Central memory CD4-positive, alpha-beta T cell (primary cell): ENCODE measurements at regions not wholly inside any gene's neighbourhood (a gene's known extent, or its start where the extent isn't known, plus 50 kb on each side); places are given as distances from the start of the nearest gene placed in this dataset.

ENCODE experiments used
- DNase-seq: peaks from one replicate; pipeline ENCODE4 v3.0.0; 2022

DNA sequence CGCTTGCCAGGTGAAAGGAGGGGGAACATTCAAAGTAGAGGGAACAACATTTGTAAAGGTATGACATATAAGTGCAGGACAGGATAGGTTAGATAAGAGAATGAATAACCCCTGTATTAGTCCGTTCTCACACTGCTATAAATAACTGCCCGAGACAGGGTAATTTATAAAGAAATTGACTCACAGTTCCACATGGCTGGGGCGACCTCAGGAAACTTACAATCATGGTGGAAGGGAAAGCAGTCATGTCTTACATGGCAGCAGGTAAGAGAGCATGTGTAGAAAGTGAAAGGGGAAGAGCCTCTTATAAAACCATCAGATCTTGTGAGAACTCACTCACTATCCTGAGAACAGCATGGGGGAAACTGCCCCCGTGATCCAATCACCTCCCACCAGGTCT is 223.8 kb downstream of the SOX9 start:
- no peak for DNase-seq

GRCh38 chr17:72345088-72345487 is 224.3 kb downstream of the SOX9 start:
- DNase-seq = no peak

DNA sequence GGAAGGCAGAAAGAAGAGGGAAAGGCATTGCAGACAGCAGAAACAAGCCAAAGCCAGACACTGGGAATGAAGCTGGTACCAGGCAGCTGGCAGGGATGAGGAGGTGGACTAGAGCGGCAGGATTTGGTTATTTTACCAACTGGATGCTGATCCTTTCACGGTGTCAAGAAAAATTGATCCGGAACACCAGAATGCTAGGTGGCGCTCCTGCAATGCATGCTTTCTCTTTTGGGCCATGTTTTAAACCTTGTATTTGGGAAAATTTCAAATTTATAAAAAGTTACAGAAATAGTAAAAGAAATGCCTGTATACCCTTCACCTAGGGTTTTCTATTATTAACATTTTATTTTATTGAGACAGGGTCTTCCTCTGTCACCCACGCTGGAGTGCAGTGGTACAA is 224.7 kb downstream of the SOX9 start:
- DNase-seq = no peak

- no peak for DNase-seq
Measured at GRCh38 chr17:72346306-72346705, 225.5 kb downstream of the SOX9 start.

DNA sequence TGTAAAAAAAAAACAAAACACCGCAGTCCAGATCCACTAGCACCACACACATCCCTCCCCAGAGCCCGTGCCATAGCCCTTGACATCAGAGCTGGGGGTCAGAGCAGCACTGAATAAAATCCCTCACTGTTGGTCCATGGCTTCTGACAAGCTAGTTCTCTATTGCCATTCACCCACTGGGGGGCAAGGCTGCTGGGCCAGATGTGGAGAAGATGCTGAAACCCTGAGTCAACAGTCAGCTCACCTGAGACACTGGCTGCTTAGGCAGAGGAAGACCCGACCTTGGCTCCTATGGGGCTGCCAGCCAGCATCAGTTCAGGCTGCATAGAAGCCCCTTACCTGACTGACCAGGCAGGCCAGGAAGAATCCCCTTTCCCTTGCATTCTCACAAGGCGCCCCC is 228.2 kb downstream of the SOX9 start:
- DNase-seq = no peak

GRCh38 chr17:72349491-72349995 is 228.7 kb downstream of the SOX9 start:
- no peak for DNase-seq

GRCh38 chr17:72350073-72350472 is 229.3 kb downstream of the SOX9 start:
- DNase-seq = no peak

DNA sequence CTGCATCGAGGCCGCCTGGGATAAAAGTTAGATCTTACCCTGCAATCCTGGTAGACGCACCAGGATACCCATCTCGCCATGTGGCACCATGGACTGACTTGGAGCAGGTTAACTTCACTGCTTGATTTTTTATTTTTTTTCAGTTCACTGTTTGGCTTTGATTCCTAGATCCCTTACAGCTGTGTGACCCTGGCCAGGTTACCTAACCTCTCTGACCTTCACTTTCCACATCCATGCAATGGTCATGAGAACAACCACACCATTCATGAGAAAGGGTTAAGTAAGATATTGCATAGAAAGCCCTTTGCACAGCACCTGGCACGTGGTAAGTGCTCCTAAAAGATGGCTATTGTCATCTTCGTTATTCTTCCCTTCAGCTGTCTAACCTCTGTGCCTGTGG is 230.5 kb downstream of the SOX9 start:
- DNase-seq = no peak

GRCh38 chr17:72351884-72352346 is 231.1 kb downstream of the SOX9 start:
- no peak for DNase-seq

DNA sequence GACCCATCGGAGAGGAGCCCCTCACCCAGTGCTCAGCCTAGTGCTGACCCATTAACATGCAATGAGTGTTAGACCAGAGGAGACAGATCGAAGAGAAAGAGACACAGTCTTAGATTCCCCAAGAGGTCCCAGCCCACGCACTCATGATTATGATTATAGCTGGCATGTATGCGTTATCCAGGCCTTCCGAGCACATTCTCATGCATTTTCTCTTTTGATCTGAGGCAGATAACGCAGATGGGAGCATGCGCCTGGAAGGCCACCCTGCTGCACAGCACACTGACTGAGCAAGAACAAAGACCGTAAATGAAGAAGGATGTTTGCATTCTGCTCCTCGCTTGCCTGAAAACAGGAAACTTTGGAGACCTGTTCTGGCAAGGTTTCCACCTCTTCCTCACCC is 232.7 kb downstream of the SOX9 start:
- DNase-seq = no peak

- DNase-seq = no peak
Measured at GRCh38 chr17:72354071-72354470, 233.3 kb downstream of the SOX9 start.

GRCh38 chr17:72357764-72358365 is 237.0 kb downstream of the SOX9 start:
- no peak for DNase-seq

- no peak for DNase-seq
Measured at GRCh38 chr17:72358465-72358864, 237.6 kb downstream of the SOX9 start.

DNA sequence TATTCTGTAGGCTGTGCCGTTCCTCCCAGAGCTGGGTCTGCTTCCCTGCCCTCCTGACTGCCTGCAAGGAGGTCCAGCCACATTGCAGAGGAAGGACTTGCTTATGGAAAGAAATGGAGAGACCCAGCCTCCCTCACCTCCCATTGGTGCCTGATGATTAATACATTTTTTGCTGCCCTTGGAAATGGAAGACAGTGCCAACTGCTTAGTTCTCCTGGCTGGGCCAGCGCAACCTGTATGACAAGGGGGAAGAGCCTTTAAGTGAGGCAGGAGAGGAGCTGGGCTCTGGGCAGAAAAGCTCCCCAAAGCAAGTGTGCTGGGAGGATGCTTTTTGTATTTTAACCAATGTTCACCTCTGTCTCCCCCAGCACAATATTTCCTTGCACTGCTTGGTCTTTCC is 238.5 kb downstream of the SOX9 start:
- DNase-seq = no peak

- no peak for DNase-seq
Measured at GRCh38 chr17:72359811-72360210, 239.0 kb downstream of the SOX9 start.

- DNase-seq = no peak
Measured at GRCh38 chr17:72360386-72360940, 239.6 kb downstream of the SOX9 start.

- DNase-seq = no peak
Measured at GRCh38 chr17:72361892-72362291, 241.1 kb downstream of the SOX9 start.

DNA sequence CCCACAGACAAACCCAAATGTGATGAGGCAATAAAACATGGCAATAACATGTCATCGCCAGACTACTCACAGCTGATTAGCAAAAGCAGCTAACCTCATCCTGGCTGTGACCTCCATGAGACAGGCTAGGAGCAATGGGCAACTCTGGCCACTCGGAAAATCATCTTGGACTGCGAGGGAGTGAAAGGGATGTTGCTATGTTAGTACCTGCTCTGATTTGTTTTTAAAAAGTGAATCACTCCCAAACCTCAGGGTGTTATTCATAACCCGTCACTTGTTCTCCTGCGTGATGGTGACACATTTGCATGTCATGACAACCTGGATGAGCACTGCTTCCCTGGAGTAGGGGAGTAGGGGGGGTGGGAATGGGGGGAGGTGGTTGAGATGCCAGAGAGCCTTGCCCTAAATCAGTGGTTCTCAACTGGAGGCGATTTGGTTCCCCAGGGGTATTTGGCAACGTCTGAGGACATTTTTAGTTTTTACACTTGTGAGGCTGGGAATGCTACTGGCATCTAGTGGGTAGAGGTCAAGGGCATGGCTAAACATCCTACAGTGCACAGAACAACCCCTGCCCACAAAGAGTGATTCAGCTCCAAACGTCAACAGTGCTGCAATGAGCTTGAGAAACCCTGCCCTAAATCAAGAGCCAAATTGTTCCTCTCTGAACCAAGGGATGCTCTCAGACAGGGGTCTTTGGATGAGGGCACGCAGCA is 241.7 kb downstream of the SOX9 start:
- DNase-seq = no peak

DNA sequence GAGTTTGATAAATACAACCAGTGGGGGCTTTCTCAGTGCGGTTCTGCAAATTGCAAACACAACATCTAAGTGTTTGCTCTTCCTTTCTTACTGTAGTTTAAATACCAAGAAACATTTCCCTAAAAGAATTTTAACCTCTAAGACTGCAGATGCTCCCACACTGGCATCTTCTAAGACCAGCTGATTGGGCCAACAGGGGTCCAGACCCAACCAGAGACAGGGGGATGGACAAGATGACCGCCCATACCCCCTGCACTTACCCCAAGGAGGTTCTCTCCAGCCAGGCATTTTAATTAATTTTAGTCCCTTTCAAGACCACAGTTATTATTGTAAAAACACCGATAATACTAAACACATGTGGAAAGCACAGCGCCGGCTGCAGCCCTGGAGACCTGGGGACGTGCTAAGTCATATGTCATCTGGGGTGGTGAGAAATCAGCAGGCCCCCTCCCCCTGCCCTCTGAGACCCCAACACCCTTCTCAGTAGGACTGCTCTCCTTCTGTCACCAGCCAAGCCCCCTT is 242.3 kb downstream of the SOX9 start:
- DNase-seq = no peak

DNA sequence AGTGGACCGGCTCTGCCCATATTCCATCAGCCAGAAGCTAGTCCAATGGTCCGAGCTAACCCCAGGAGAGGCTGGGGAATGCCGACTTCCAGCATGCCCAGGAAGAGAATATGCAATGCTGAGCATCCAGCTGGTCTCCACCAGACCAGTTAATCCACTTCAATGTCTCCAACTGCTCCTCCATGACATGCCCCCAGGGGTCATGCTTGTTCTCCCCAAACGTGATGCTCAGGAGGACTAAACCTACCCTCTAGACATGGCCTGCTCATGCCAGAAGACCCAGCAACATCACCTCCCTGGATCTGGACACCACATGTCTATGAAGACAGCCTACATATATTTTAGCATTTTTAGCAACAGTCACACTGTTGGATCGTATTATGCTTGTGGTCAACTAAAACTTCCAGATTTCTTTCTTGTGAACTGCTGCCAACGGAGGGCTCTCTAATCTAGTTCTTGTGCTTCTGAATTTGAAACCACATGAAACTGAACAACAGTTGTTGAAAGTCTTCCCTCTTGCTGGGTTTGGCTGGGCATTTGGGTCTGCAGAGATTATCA is 245.1 kb downstream of the SOX9 start:
- no peak for DNase-seq

DNA sequence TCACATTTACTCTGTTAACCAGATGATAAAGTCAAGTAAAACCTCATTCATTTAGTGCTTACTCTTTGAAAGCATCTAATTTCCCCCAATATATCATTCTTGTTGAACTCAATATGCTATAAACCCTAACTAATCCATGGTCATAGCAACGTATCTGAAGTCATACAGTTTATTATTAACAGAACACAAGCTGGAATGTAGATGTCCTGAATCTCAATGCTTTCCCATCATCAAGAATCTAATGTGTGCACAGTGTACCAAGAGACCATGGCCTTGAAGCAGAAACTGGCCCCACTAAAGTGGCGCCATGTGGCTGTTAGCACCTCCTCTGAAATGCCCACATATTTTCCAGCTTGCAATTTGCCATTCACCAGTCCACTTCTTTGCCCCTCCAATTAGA is 245.8 kb downstream of the SOX9 start:
- no peak for DNase-seq

- DNase-seq = no peak
Measured at GRCh38 chr17:72368191-72368590, 247.4 kb downstream of the SOX9 start.

DNA sequence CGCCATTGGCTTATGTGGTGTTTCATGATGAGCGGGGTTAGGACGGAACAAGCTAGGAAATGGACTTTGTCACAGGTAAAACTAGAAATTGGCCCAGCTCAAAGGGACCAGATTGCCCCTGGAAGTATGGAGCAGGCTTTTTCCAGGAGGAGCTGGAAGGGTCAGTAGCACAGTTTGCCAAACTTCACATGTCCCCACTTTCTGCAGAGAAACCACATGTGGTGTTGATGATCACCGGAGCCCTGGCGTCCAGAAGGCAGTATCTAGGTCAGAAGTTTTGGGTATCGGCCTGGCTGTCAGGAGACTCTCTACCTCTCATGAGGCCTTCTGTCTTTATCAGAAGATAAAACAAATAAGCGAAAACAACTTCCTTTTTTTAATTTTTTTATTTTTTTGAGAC is 248.5 kb downstream of the SOX9 start:
- no peak for DNase-seq

- DNase-seq = no peak
Measured at GRCh38 chr17:72370819-72371218, 250.0 kb downstream of the SOX9 start.
